ENCODE measurements at regions not wholly inside any gene's neighbourhood (a gene's known extent, or its start where the extent isn't known, plus 50 kb on each side); places are given as distances from the start of the nearest gene placed in this dataset.

DNA sequence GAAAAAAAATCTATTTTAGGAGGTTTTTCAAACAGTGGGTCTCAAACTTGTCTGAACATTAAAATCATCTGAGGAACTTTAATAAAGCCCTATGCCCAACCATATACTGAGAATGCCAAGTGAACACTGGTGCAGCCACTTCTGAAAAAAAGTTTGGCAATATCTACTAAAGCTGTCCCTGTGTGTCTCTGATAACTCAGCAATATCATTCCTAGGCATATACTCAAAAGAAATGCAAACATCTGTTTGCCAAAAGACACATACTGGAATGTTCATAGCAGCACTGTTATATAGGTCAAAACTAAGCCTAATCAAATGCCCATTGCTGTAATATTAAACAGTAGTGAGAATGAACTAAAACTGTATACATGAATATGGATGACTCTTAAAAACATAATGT lies 74.2 kb upstream of the RGS4 start:
- Histone ChIP-seq H3K27ac (no peak overlapping the region), H3K4me3 (no peak overlapping the region), H3K4me1 (no peaks in the 10 kb centered on the region), H3K36me3 (no peaks in the 10 kb centered on the region), H3K9me3 (no peaks in the 10 kb centered on the region), H3K27me3 (no peaks in the 10 kb centered on the region)
- no peak for DNase-seq
- no peak for TF ChIP-seq POLR2A (IDR thresholded peaks at IDR 0.05)
- TF ChIP-seq, protein P1, sequence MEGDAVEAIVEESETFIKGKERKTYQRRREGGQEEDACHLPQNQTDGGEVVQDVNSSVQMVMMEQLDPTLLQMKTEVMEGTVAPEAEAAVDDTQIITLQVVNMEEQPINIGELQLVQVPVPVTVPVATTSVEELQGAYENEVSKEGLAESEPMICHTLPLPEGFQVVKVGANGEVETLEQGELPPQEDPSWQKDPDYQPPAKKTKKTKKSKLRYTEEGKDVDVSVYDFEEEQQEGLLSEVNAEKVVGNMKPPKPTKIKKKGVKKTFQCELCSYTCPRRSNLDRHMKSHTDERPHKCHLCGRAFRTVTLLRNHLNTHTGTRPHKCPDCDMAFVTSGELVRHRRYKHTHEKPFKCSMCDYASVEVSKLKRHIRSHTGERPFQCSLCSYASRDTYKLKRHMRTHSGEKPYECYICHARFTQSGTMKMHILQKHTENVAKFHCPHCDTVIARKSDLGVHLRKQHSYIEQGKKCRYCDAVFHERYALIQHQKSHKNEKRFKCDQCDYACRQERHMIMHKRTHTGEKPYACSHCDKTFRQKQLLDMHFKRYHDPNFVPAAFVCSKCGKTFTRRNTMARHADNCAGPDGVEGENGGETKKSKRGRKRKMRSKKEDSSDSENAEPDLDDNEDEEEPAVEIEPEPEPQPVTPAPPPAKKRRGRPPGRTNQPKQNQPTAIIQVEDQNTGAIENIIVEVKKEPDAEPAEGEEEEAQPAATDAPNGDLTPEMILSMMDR (IDR thresholded peaks at IDR 0.05): no peak
- ATAC-seq: no peak
- intact Hi-C loops (cut with DNase I): no loop called here

DNA sequence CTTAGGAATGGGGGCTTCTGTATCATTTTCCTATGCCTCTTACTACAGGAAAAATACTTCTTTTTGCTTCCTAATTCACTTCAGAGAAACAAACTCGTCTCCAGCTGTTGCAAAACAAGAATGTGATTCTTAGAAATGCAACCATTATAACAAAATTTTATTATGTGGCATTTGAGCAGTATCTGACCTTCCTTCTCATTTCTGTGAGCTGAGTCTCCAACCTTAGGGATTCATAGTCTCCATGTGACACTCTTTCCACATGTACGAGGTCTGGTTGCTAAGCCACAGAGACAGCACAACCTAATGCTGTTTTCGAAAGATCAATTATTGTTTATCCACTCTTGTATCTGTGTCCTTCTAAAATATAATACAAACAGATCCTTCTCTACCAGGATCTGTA lies 75.3 kb upstream of the RGS4 start:
- H3K4me3 ChIP-seq: no peak overlapping the region

DNA sequence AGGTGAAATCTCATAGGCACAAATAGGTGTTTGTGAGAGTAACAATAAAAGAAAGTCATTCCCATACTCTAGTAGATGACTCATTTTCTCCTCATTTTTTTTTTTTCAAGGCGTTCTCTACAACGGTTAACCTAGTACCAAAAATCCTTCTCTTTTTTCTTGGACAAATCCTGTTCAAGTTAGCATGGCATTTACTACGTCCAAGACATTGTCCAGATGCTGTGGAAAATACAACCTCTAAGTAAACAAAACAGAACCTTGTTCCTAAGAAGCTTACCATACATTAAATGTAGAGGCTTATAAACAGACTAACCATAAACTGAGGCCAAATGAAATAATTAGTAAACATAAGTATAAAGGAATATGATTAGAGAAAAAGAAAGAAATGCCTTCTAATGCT lies 76.2 kb upstream of the RGS4 start:
- Histone ChIP-seq H3K4me1 (no peaks in the 10 kb centered on the region), H3K9me3 (no peaks in the 10 kb centered on the region), H3K27ac (no peak overlapping the region), H3K4me3 (no peak overlapping the region), H3K27me3 (no peaks in the 10 kb centered on the region), H3K36me3 (no peaks in the 10 kb centered on the region)
- ATAC-seq: no peak
- intact Hi-C loops (cut with DNase I): no loop called here
- no peak for DNase-seq
- TF ChIP-seq, protein P1 (IDR thresholded peaks at IDR 0.05): no peak
- TF ChIP-seq POLR2A (IDR thresholded peaks at IDR 0.05): no peak
- 71 to 78% (median 74%) methylated on average over 3 of the region's 3 CpGs for WGBS, 4 donors

More for the DNA sequence above, 75.3 kb upstream of the RGS4 start:
- Histone ChIP-seq H3K36me3 (no peaks in the 10 kb centered on the region), H3K4me1 (no peaks in the 10 kb centered on the region), H3K9me3 (no peaks in the 10 kb centered on the region), H3K27me3 (no peaks in the 10 kb centered on the region), H3K27ac (no peak overlapping the region)
- intact Hi-C loops (cut with DNase I): no loop called here
- 46 to 80% (median 55%) methylated on average over 3 of the region's 3 CpGs for WGBS, 4 donors
- no peak for ATAC-seq
- TF ChIP-seq, protein P1 (IDR thresholded peaks at IDR 0.05): no peak
- TF ChIP-seq POLR2A (IDR thresholded peaks at IDR 0.05): no peak
- no peak for DNase-seq

DNA sequence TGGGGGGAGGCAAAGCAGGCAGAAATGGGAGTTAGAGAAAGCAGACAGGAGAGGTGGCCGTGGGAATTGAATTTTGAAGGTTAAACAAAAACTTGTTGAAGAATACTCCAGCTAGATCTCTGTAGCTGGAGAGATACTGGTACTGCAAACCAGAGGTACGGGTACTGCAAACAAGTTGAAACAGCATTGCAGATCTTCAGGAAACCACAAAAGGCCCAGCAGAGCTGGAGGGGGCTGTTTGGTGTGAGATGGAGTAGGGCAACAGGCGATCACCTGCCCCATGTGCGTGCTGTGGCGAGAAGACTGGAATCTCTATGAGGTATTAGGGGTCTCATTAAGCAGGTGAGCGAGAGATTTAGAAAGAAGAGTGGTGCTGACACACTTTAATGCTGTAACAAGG lies 77.7 kb upstream of the RGS4 start:
- ATAC-seq: no peak
- Histone ChIP-seq H3K9me3 (no peaks in the 10 kb centered on the region), H3K36me3 (no peaks in the 10 kb centered on the region), H3K27ac (no peak overlapping the region), H3K4me3 (no peak overlapping the region), H3K4me1 (no peaks in the 10 kb centered on the region), H3K27me3 (no peaks in the 10 kb centered on the region)
- WGBS, 4 donors: 86 to 94% (median 90%) methylated on average over 6 of the region's 6 CpGs
- DNase-seq: no peak
- intact Hi-C loops (cut with DNase I): no loop called here
- TF ChIP-seq, protein P1 (IDR thresholded peaks at IDR 0.05): no peak
- no peak for TF ChIP-seq POLR2A (IDR thresholded peaks at IDR 0.05)
